IMR-90 (cell line): ENCODE measurements at regions not wholly inside any gene's neighbourhood (a gene's known extent, or its start where the extent isn't known, plus 50 kb on each side); places are given as distances from the start of the nearest gene placed in this dataset.

ENCODE experiments used
- CEBPB ChIP-seq: IDR thresholded peaks from 2 replicates; pipeline ENCODE4 v1.6.1; 2012; ENCODE audit warnings: low read depth, low read length, improper control_type of control experiment
- CTCF ChIP-seq: conservative IDR thresholded peaks from 2 replicates; pipeline ENCODE4 v1.5.1; 2012; ENCODE audit warnings: mild to moderate bottlenecking, low read depth, low read length, improper control_type of control experiment
- MAFK ChIP-seq: IDR thresholded peaks from 2 replicates; pipeline ENCODE4 v1.6.1; 2012; ENCODE audit warnings: low read depth, low read length, improper control_type of control experiment
- MAZ ChIP-seq: IDR thresholded peaks from 2 replicates; pipeline ENCODE4 v1.6.1; 2012; ENCODE audit warnings: low read depth, mild to moderate bottlenecking, low read length, improper control_type of control experiment, moderate library complexity, borderline replicate concordance
- MXI1 ChIP-seq: IDR thresholded peaks from 2 replicates; pipeline ENCODE4 v1.6.1; 2012; ENCODE audit warnings: low read depth, mild to moderate bottlenecking, low read length, moderate library complexity, borderline replicate concordance
- NFE2L2 ChIP-seq: fragments of 150-350 bp; IDR thresholded peaks from 2 replicates; pipeline ENCODE4 v1.6.1; 2016; ENCODE audit warnings: low read depth, mild to moderate bottlenecking, low read length
- POLR2A ChIP-seq: IDR thresholded peaks from 2 replicates; pipeline ENCODE4 v1.6.1; 2012; ENCODE audit warnings: mild to moderate bottlenecking, low read depth, low read length
- RCOR1 ChIP-seq: IDR thresholded peaks from 2 replicates; pipeline ENCODE4 v1.6.1; 2012; ENCODE audit warnings: mild to moderate bottlenecking, low read length, improper control_type of control experiment; ENCODE audit not compliant: insufficient replicate concordance
- RFX5 ChIP-seq: IDR thresholded peaks from 2 replicates; pipeline ENCODE4 v1.8.0; 2012; ENCODE audit warnings: low read depth, mild to moderate bottlenecking, low read length, moderate library complexity
- SMC3 ChIP-seq: fragments of 150-350 bp; IDR thresholded peaks from 2 replicates; pipeline ENCODE4 v1.6.1; 2016; ENCODE audit warnings: low read depth, mild to moderate bottlenecking, antibody characterized with exemption, low read length, moderate library complexity

DNA sequence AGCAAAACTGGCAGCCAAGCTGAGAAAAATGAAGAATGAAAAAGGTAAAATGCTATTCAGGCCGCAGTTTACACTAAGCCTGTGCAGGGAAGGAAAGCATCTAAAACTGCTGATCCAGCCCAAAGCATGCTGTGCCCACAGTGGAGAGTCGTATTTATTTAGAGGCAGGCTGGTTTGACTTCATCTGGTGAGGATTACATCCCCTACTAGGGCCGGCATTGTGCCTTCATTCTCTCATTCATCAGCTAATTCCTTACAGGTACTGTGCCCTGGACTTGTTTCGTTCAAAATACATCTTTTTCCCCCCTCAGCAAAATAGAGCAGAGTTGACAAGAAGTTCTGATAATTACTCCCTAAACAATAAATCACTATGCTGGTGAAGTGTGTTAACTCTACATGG is 137.5 kb upstream of the DAP start:
- no peak for TF ChIP-seq CTCF
- TF ChIP-seq MAZ, result no peak
- no peak for TF ChIP-seq POLR2A
- TF ChIP-seq MAFK, result no peak
- no peak for TF ChIP-seq MXI1
- TF ChIP-seq CEBPB, result no peak
- TF ChIP-seq NFE2L2, result no peak
- no peak for TF ChIP-seq RCOR1
- TF ChIP-seq SMC3, result no peak
- no peak for TF ChIP-seq RFX5
